H9 (cell line): ENCODE measurements at regions not wholly inside any gene's neighbourhood (a gene's known extent, or its start where the extent isn't known, plus 50 kb on each side); places are given as distances from the start of the nearest gene placed in this dataset.

Experiments used
- DNase-seq: peaks from one replicate; pipeline ENCODE4 v3.0.0-alpha.2; 2017
- H2AFZ ChIP-seq: one replicate; pipeline ENCODE4 v1.6.1; 2013; ENCODE audit warnings: mild to moderate bottlenecking, low read length, control low read depth, moderate library complexity
- H2AK5ac ChIP-seq: 2 replicates; pipeline ENCODE4 v1.6.1; 2013; ENCODE audit warnings: low read length, control low read depth, mixed read lengths; ENCODE audit not compliant: insufficient read length
- H2BK120ac ChIP-seq: one replicate; pipeline ENCODE4 v1.6.1; 2013; ENCODE audit warnings: low read depth, mild to moderate bottlenecking, low read length, control low read depth, inconsistent platforms; ENCODE audit not compliant: poor library complexity, severe bottlenecking
- H2BK12ac ChIP-seq: 2 replicates; pipeline ENCODE4 v1.6.1; 2013; ENCODE audit warnings: low read length, control low read depth, mixed read lengths, low read depth; ENCODE audit not compliant: insufficient read length
- H2BK15ac ChIP-seq: 2 replicates; pipeline ENCODE4 v1.6.1; 2013; ENCODE audit warnings: low read depth, low read length, control low read depth
- H2BK20ac ChIP-seq: one replicate; pipeline ENCODE4 v1.6.1; 2013; ENCODE audit warnings: low read depth, mild to moderate bottlenecking, low read length, control low read depth, inconsistent platforms; ENCODE audit not compliant: poor library complexity, severe bottlenecking
- H2BK5ac ChIP-seq: 2 replicates; pipeline ENCODE4 v1.6.1; 2013; ENCODE audit warnings: low read length, control low read depth, mixed read lengths; ENCODE audit not compliant: insufficient read length
- H3K14ac ChIP-seq: 2 replicates; pipeline ENCODE4 v1.6.1; 2013; ENCODE audit warnings: low read length, control low read depth; ENCODE audit not compliant: insufficient read depth
- H3K18ac ChIP-seq: 2 replicates; pipeline ENCODE4 v1.6.1; 2013; ENCODE audit warnings: low read depth, mild to moderate bottlenecking, mixed read lengths, low read length, control low read depth; ENCODE audit not compliant: insufficient read length
- H3K23ac ChIP-seq: 2 replicates; pipeline ENCODE4 v1.6.1; 2013; ENCODE audit warnings: low read length, control low read depth, mixed read lengths, low read depth; ENCODE audit not compliant: insufficient read length
- H3K23me2 ChIP-seq: 2 replicates; pipeline ENCODE4 v1.6.1; 2013; ENCODE audit warnings: low read depth, mild to moderate bottlenecking, mixed read lengths, low read length, control low read depth; ENCODE audit not compliant: insufficient read length, poor library complexity, severe bottlenecking
- H3K27ac ChIP-seq: 2 replicates; pipeline ENCODE4 v1.5.1; 2013; ENCODE audit warnings: low read length, control low read depth, mixed read lengths, low read depth; ENCODE audit not compliant: insufficient read length
- H3K27me3 ChIP-seq: 2 replicates; pipeline ENCODE4 v1.6.1; 2013; ENCODE audit warnings: low read length, control low read depth, inconsistent platforms; ENCODE audit not compliant: insufficient read depth
- H3K4ac ChIP-seq: 2 replicates; pipeline ENCODE4 v1.6.1; 2013; ENCODE audit warnings: low read depth, mild to moderate bottlenecking, control low read depth, inconsistent platforms, low read length, moderate library complexity
- H3K4me1 ChIP-seq: 2 replicates; pipeline ENCODE4 v1.6.1; 2013; ENCODE audit warnings: low read length, control low read depth, inconsistent platforms; ENCODE audit not compliant: insufficient read depth
- H3K4me2 ChIP-seq: 2 replicates; pipeline ENCODE4 v1.6.1; 2013; ENCODE audit warnings: low read length, control low read depth, mixed read lengths; ENCODE audit not compliant: insufficient read length, insufficient read depth
- H3K56ac ChIP-seq: 2 replicates; pipeline ENCODE4 v1.6.1; 2013; ENCODE audit warnings: low read depth, mild to moderate bottlenecking, mixed read lengths, low read length, control low read depth; ENCODE audit not compliant: insufficient read length
- H3K79me1 ChIP-seq: 2 replicates; pipeline ENCODE4 v1.6.1; 2013; ENCODE audit warnings: low read depth, mild to moderate bottlenecking, moderate library complexity, low read length, control low read depth, inconsistent platforms; ENCODE audit not compliant: insufficient read depth, poor library complexity, severe bottlenecking
- H3K79me2 ChIP-seq: 2 replicates; pipeline ENCODE4 v1.6.1; 2013; ENCODE audit warnings: low read length, control low read depth, inconsistent platforms; ENCODE audit not compliant: insufficient read depth
- H3K9ac ChIP-seq: 2 replicates; pipeline ENCODE4 v1.6.1; 2013; ENCODE audit warnings: low read length, control low read depth, mixed read lengths; ENCODE audit not compliant: insufficient read length; ENCODE audit errors: extremely low read depth
- H3K9me3 ChIP-seq: one replicate; pipeline ENCODE4 v1.6.1; 2013; ENCODE audit warnings: low read depth, low read length, inconsistent platforms; ENCODE audit not compliant: control insufficient read depth
- H3T11ph ChIP-seq: one replicate; pipeline ENCODE4 v1.6.1; 2013; ENCODE audit warnings: mild to moderate bottlenecking, low read length, control low read depth, inconsistent platforms
- H4K20me1 ChIP-seq: one replicate; pipeline ENCODE4 v1.6.1; 2013; ENCODE audit not compliant: control insufficient read depth, insufficient read length, insufficient read depth
- H4K5ac ChIP-seq: 2 replicates; pipeline ENCODE4 v1.6.1; 2013; ENCODE audit warnings: low read depth, mild to moderate bottlenecking, mixed read lengths, low read length, control low read depth; ENCODE audit not compliant: insufficient read length
- H4K8ac ChIP-seq: replicated peaks from 2 replicates; pipeline ENCODE4 v1.6.1; 2013; ENCODE audit warnings: low read length, control low read depth, mixed read lengths, low read depth; ENCODE audit not compliant: insufficient read length
- H4K91ac ChIP-seq: 2 replicates; pipeline ENCODE4 v1.6.1; 2013; ENCODE audit warnings: low read depth, mild to moderate bottlenecking, moderate library complexity, mixed read lengths, low read length, control low read depth; ENCODE audit not compliant: insufficient read length
- H3K27ac Mint-ChIP-seq, 3 experiments: 2 replicates in 2 of 3; 3 replicates in 1 of 3; pipeline ENCODE4 v1.8.0; 2020 to 2021; ENCODE audit warnings: mixed read lengths in 3 of 3, mild to moderate bottlenecking in 1 of 3, moderate library complexity in 1 of 3
- H3K27me3 Mint-ChIP-seq: 2 replicates; pipeline ENCODE4 v1.8.0; 2021; ENCODE audit warnings: low read depth, mild to moderate bottlenecking, moderate library complexity, mixed read lengths
- H3K36me3 Mint-ChIP-seq, 3 experiments: 2 replicates in 2 of 3; 3 replicates in 1 of 3; pipeline ENCODE4 v1.8.0; 2020 to 2021; ENCODE audit warnings: low read depth in 3 of 3, mixed read lengths in 3 of 3; ENCODE audit not compliant: insufficient read depth in 1 of 3
- H3K4me1 Mint-ChIP-seq, 2 experiments: 2 replicates each; pipeline ENCODE4 v1.8.0; 2020; ENCODE audit warnings: mixed read lengths in 2 of 2
- H3K4me3 Mint-ChIP-seq, 2 experiments: 2 replicates in 1 of 2; 3 replicates in 1 of 2; pipeline ENCODE4 v1.8.0; 2020 to 2021; ENCODE audit warnings: mild to moderate bottlenecking in 2 of 2, mixed read lengths in 2 of 2, moderate library complexity in 1 of 2
- H3K9me3 Mint-ChIP-seq, 2 experiments: 2 replicates in 1 of 2; 3 replicates in 1 of 2; pipeline ENCODE4 v1.8.0; 2020; ENCODE audit warnings: mild to moderate bottlenecking in 2 of 2, mixed read lengths in 2 of 2, moderate library complexity in 1 of 2
- CTCF ChIP-seq: fragments of 200-600 bp; sonication (generic); conservative IDR thresholded peaks from 3 replicates; pipeline ENCODE4 v1.8.0; 2021; ENCODE audit warnings: antibody characterized with exemption, mild to moderate bottlenecking
- WGBS: extraction: QIAGEN DNeasy Blood & Tissue Kit; methylation state at CpG from one replicate; pipeline ENCODE4 v1.1.7; 2013; ENCODE audit warnings: missing lambda C conversion rate, low lambda C conversion rate, mixed read lengths; ENCODE audit not compliant: insufficient read length; ENCODE audit errors: extremely low coverage; 5-methylcytosine and 5-hydroxymethylcytosine counted together

- Histone ChIP-seq H3K79me1 (no peaks in the 10 kb centered on the region), H3K18ac (no peak overlapping the region), H2BK20ac (no peak overlapping the region), H3K4me2 (no peak overlapping the region), H4K20me1 (no peaks in the 10 kb centered on the region), H2BK120ac (no peak overlapping the region), H4K8ac (no peak overlapping the region), H2BK15ac (no peak overlapping the region), H2AK5ac (no peak overlapping the region), H2AFZ (no peak overlapping the region), H3K23me2 (no peaks in the 10 kb centered on the region), H3K27me3 (no peaks in the 10 kb centered on the region), H3K27ac (no peak overlapping the region), H3K9me3 (no peaks in the 10 kb centered on the region), H3K4me1 (no peaks in the 10 kb centered on the region; the same call in 1 of the 2 replicates), H3T11ph (no peak overlapping the region), H3K56ac (no peak overlapping the region), H3K9ac (no peak overlapping the region), H3K79me2 (no peaks in the 10 kb centered on the region), H2BK5ac (no peak overlapping the region), H4K5ac (no peak overlapping the region), H3K23ac (no peak overlapping the region), H3K4ac (no peak overlapping the region), H3K14ac (no peak overlapping the region), H4K91ac (no peak overlapping the region), H2BK12ac (no peak overlapping the region)
- no peaks in the 10 kb centered on the region; a peak in 1 of 7 replicates for H3K36me3 Mint-ChIP-seq
- H3K27me3 Mint-ChIP-seq = no peaks in the 10 kb centered on the region; the same call in 1 of the 2 replicates
- no peak overlapping the region for H3K27ac Mint-ChIP-seq
- H3K4me1 Mint-ChIP-seq = peaks cover 30 to 41% of the 10 kb centered on the region in 2 experiments
- WGBS = no CpG with 5 or more reads among the region's 5 CpGs
- no peak for TF ChIP-seq CTCF
- DNase-seq = no peak
- H3K9me3 Mint-ChIP-seq = no peaks in the 10 kb centered on the region; a peak in 1 of 5 replicates
- no peak overlapping the region for H3K4me3 Mint-ChIP-seq
Observed at GRCh38 chr12:105721051-105721825, 390.7 kb downstream of the C12orf75 start.
